Activated CD8-positive, alpha-beta memory T cell treated with anti-CD3 and anti-CD28 coated beads for 36 hours (primary cell): ENCODE measurements at regions not wholly inside any gene's neighbourhood (a gene's known extent, or its start where the extent isn't known, plus 50 kb on each side); places are given as distances from the start of the nearest gene placed in this dataset.
"Not testable (repeated sequence)": the region's sequence is repeated elsewhere in the genome, so short reads cannot be mapped to it uniquely, and the experiment has no call there.

ENCODE experiments used
- CTCF ChIA-PET: fragments of 350-600 bp; sonication (Branson Sonifier 250); formaldehyde crosslinking; loops from one replicate; lab custom pipeline; 2021; ENCODE audit warnings: antibody characterized with exemption; lab: Charles Lee
- POLR2A ChIA-PET: fragments of 350-600 bp; sonication (Branson Sonifier 250); formaldehyde crosslinking; loops from one replicate; lab custom pipeline; 2021; ENCODE audit warnings: antibody characterized with exemption; lab: Charles Lee

GRCh38 chr6:150680510-150680909 is 80.8 kb downstream of the PLEKHG1 start:
- POLR2A ChIA-PET: no interaction called here
- CTCF ChIA-PET: interaction anchor here (0.5 kb wide), 1 partner anchor 78 kb away, joined by 3 read pairs; no protein-coding TSS in a partner anchor

GRCh38 chr6:150681578-150682395 is 82.1 kb downstream of the PLEKHG1 start:
- ChIA-PET CTCF (interaction anchor here (0.7 kb wide), 1 partner anchor 101 kb away, joined by 4 read pairs; no protein-coding TSS in a partner anchor), POLR2A (no interaction called here)

- ChIA-PET POLR2A (no interaction called here), CTCF (no interaction called here)
These were observed 83.6 kb downstream of the PLEKHG1 start for GRCh38 chr6:150683320-150683719.

GRCh38 chr6:150684161-150684560 is 84.5 kb downstream of the PLEKHG1 start:
- ChIA-PET POLR2A (no interaction called here), CTCF (no interaction called here)

GRCh38 chr6:150684714-150685459 is 85.2 kb downstream of the PLEKHG1 start:
- ChIA-PET POLR2A (no interaction called here), CTCF (interaction anchor here (0.6 kb wide), 1 partner anchor 303 kb away, joined by 3 read pairs; no protein-coding TSS in a partner anchor)

- POLR2A ChIA-PET: no interaction called here
- CTCF ChIA-PET: interaction anchor here (0.7 to 1.6 kb wide), 6 partner anchors 9 to 605 kb away, joined by 3 to 10 read pairs (median 3); no protein-coding TSS in a partner anchor
These were observed 86.2 kb downstream of the PLEKHG1 start for GRCh38 chr6:150685860-150686259.

- CTCF ChIA-PET: interaction anchor here (0.6 to 1.6 kb wide), 7 partner anchors 10 to 606 kb away, joined by 3 to 10 read pairs (median 3); no protein-coding TSS in a partner anchor
These were observed 86.9 kb downstream of the PLEKHG1 start for GRCh38 chr6:150686566-150686965.

GRCh38 chr6:150687508-150687907 is 87.8 kb downstream of the PLEKHG1 start:
- ChIA-PET POLR2A (no interaction called here), CTCF (interaction anchor here (0.7 to 0.9 kb wide), 2 partner anchors 126 to 616 kb away, joined by 3 to 5 read pairs; no protein-coding TSS in a partner anchor)

More at GRCh38 chr6:150686566-150686965, 86.9 kb downstream of the PLEKHG1 start:
- POLR2A ChIA-PET: no interaction called here

GRCh38 chr6:150689900-150690590 is 90.4 kb downstream of the PLEKHG1 start:
- POLR2A ChIA-PET: interaction anchor here (0.5 kb wide), 1 partner anchor 519 kb away, joined by 5 read pairs; no protein-coding TSS in a partner anchor
- CTCF ChIA-PET: no interaction called here

- ChIA-PET POLR2A (interaction anchor here (0.5 kb wide), 1 partner anchor 520 kb away, joined by 5 read pairs; no protein-coding TSS in a partner anchor), CTCF (no interaction called here)
These were observed 91.0 kb downstream of the PLEKHG1 start for GRCh38 chr6:150690681-150691080.

- POLR2A ChIA-PET: no interaction called here
- CTCF ChIA-PET: no interaction called here
These were observed 91.8 kb downstream of the PLEKHG1 start for GRCh38 chr6:150691463-150691862.

- ChIA-PET POLR2A (no interaction called here), CTCF (no interaction called here)
These were observed 92.9 kb downstream of the PLEKHG1 start for GRCh38 chr6:150692604-150693003.

- POLR2A ChIA-PET: no interaction called here
- CTCF ChIA-PET: no interaction called here
These were observed 95.2 kb downstream of the PLEKHG1 start for GRCh38 chr6:150694889-150695288.

- ChIA-PET POLR2A (no interaction called here), CTCF (no interaction called here)
These were observed 96.0 kb downstream of the PLEKHG1 start for GRCh38 chr6:150695652-150696051.

- ChIA-PET CTCF (no interaction called here), POLR2A (no interaction called here)
These were observed 96.5 kb downstream of the PLEKHG1 start for GRCh38 chr6:150696190-150696589.

GRCh38 chr6:150696918-150697317 is 97.2 kb downstream of the PLEKHG1 start:
- CTCF ChIA-PET: not testable (repeated sequence)

GRCh38 chr6:150697515-150697914 is 97.8 kb downstream of the PLEKHG1 start:
- ChIA-PET CTCF (no interaction called here), POLR2A (no interaction called here)

More at GRCh38 chr6:150696918-150697317, 97.2 kb downstream of the PLEKHG1 start:
- POLR2A ChIA-PET: not testable (repeated sequence)

- POLR2A ChIA-PET: no interaction called here
- CTCF ChIA-PET: no interaction called here
These were observed 98.7 kb downstream of the PLEKHG1 start for GRCh38 chr6:150698391-150698790.

- ChIA-PET POLR2A (no interaction called here), CTCF (no interaction called here)
These were observed 103.0 kb downstream of the PLEKHG1 start for GRCh38 chr6:150702675-150703074.
